ENCODE measurements at regions not wholly inside any gene's neighbourhood (a gene's known extent, or its start where the extent isn't known, plus 50 kb on each side); places are given as distances from the start of the nearest gene placed in this dataset.

GRCh38 chr20:57104113-57104512 lies 162.3 kb downstream of the BMP7 start:
- intact Hi-C loops (cut with micrococcal nuclease): no loop called here
- Histone ChIP-seq H3K4me1 (ENCODE audit: insufficient read depth, low read length) (no peaks in the 10 kb centered on the region), H3K9me3 (ENCODE audit: low read length) (no peaks in the 10 kb centered on the region), H4K20me1 (ENCODE audit: low read length) (no peaks in the 10 kb centered on the region), H3K36me3 (ENCODE audit: low read depth, low read length) (no peaks in the 10 kb centered on the region), H3F3A (ENCODE audit: low read length, unreplicated experiment) (no peaks in the 10 kb centered on the region), H3K27me3 (ENCODE audit: low read length) (peaks cover 69% of the 10 kb centered on the region), H3K4me3 (ENCODE audit: low read length) (no peak overlapping the region), H3K9me2 (replicated peaks; ENCODE audit: low read length) (no peaks in the 10 kb centered on the region), H3K4me2 (ENCODE audit: low read length) (no peak overlapping the region), H3K9ac (ENCODE audit: low read length) (no peak overlapping the region), H3K27ac (ENCODE audit: low read length) (no peak overlapping the region), H3K79me2 (ENCODE audit: low read length) (no peaks in the 10 kb centered on the region), H2AFZ (ENCODE audit: low read length) (no peak overlapping the region)
- DNase-seq (no peak), ATAC-seq (no peak)
- ChIA-PET CTCF (no interaction called here), POLR2A (ENCODE audit: unreplicated experiment) (no interaction called here)
- no TSS peak for BruUV-seq (replicated peaks)
- TF ChIP-seq EZH2 (IDR thresholded peaks at IDR 0.05; ENCODE audit: low read length, unreplicated experiment): no peak
- no peak for TF ChIP-seq CTCF (conservative IDR thresholded peaks at IDR 0.05; ENCODE audit: low read depth, low read length)
- no peak for TF ChIP-seq EZH2phosphoT487 (IDR thresholded peaks at IDR 0.05; ENCODE audit: borderline replicate concordance, low read length)

GRCh38 chr20:57104651-57105204 lies 161.7 kb downstream of the BMP7 start:
- ChIA-PET CTCF (no interaction called here), POLR2A (ENCODE audit: unreplicated experiment) (no interaction called here)
- no peak for DNase-seq
- Histone ChIP-seq H3K27me3 (ENCODE audit: low read length) (peaks cover 63% of the 10 kb centered on the region), H4K20me1 (ENCODE audit: low read length) (no peaks in the 10 kb centered on the region), H3K9me3 (ENCODE audit: low read length) (no peaks in the 10 kb centered on the region), H3F3A (ENCODE audit: low read length, unreplicated experiment) (no peaks in the 10 kb centered on the region), H3K4me2 (ENCODE audit: low read length) (no peak overlapping the region), H3K9me2 (replicated peaks; ENCODE audit: low read length) (no peaks in the 10 kb centered on the region), H3K9ac (ENCODE audit: low read length) (no peak overlapping the region), H3K4me3 (ENCODE audit: low read length) (no peak overlapping the region), H3K27ac (ENCODE audit: low read length) (no peak overlapping the region), H2AFZ (ENCODE audit: low read length) (no peak overlapping the region), H3K79me2 (ENCODE audit: low read length) (no peaks in the 10 kb centered on the region), H3K4me1 (ENCODE audit: insufficient read depth, low read length) (no peaks in the 10 kb centered on the region), H3K36me3 (ENCODE audit: low read depth, low read length) (no peaks in the 10 kb centered on the region)
- BruUV-seq (replicated peaks): no TSS peak
- ATAC-seq: no peak
- TF ChIP-seq EZH2 (IDR thresholded peaks at IDR 0.05; ENCODE audit: low read length, unreplicated experiment) (no peak), CTCF (conservative IDR thresholded peaks at IDR 0.05; ENCODE audit: low read depth, low read length) (no peak), EZH2phosphoT487 (IDR thresholded peaks at IDR 0.05; ENCODE audit: borderline replicate concordance, low read length) (no peak)
- intact Hi-C loops (cut with micrococcal nuclease): no loop called here

- H3K27ac ChIP-seq (ENCODE audit: low read length): no peak overlapping the region
These were observed 160.3 kb downstream of the BMP7 start for GRCh38 chr20:57106030-57106682.

More at GRCh38 chr20:57106030-57106682, 160.3 kb downstream of the BMP7 start:
- Histone ChIP-seq H4K20me1 (ENCODE audit: low read length) (no peaks in the 10 kb centered on the region), H3K4me2 (ENCODE audit: low read length) (no peak overlapping the region), H3K27me3 (ENCODE audit: low read length) (peaks cover 50% of the 10 kb centered on the region), H3F3A (ENCODE audit: low read length, unreplicated experiment) (no peaks in the 10 kb centered on the region), H3K9me2 (replicated peaks; ENCODE audit: low read length) (no peaks in the 10 kb centered on the region), H3K4me3 (ENCODE audit: low read length) (no peak overlapping the region), H3K36me3 (ENCODE audit: low read depth, low read length) (no peaks in the 10 kb centered on the region), H3K9me3 (ENCODE audit: low read length) (no peaks in the 10 kb centered on the region), H2AFZ (ENCODE audit: low read length) (no peak overlapping the region), H3K79me2 (ENCODE audit: low read length) (no peaks in the 10 kb centered on the region), H3K4me1 (ENCODE audit: insufficient read depth, low read length) (no peaks in the 10 kb centered on the region), H3K9ac (ENCODE audit: low read length) (no peak overlapping the region)
- intact Hi-C loops (cut with micrococcal nuclease): no loop called here
- ATAC-seq: no peak
- TF ChIP-seq CTCF (conservative IDR thresholded peaks at IDR 0.05; ENCODE audit: low read depth, low read length): no peak
- no peak for TF ChIP-seq EZH2phosphoT487 (IDR thresholded peaks at IDR 0.05; ENCODE audit: borderline replicate concordance, low read length)
- TF ChIP-seq EZH2 (IDR thresholded peaks at IDR 0.05; ENCODE audit: low read length, unreplicated experiment): no peak
- ChIA-PET POLR2A (ENCODE audit: unreplicated experiment) (no interaction called here), CTCF (no interaction called here)
- no peak for DNase-seq
- no TSS peak for BruUV-seq (replicated peaks)

Data from PC-3 (cell line).